Germinal center (tissue), 1 donor: ENCODE measurements at regions not wholly inside any gene's neighbourhood (a gene's known extent, or its start where the extent isn't known, plus 50 kb on each side); places are given as distances from the start of the nearest gene placed in this dataset.
"Not testable (repeated sequence)": the region's sequence is repeated elsewhere in the genome, so short reads cannot be mapped to it uniquely, and the experiment has no call there.

Experiments used
- DNase-seq: peaks from one replicate; pipeline ENCODE4 v3.0.0; 2012; ENCODE audit warnings: mixed read lengths, low spot score

DNA sequence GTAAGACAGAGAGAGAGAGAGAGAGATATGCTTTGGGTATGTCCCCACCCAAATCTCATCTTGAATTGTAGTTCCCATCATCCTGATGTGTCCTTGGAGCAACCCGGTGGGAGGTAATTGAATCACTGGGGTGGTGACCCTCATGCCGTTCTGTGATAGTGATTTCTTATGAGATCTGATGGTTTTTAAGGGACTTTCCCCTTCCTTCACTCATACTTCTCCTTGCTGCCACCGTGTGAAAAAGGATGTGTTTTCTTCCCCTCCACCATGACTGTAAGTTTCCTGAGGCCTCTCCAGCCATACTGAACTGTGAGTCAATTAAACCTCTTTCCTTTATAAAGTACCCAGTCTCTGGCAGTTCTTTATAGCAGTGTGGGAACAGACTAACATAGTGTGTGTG is 60.3 kb downstream of the EOMES start:
- DNase-seq, result no peak

DNA sequence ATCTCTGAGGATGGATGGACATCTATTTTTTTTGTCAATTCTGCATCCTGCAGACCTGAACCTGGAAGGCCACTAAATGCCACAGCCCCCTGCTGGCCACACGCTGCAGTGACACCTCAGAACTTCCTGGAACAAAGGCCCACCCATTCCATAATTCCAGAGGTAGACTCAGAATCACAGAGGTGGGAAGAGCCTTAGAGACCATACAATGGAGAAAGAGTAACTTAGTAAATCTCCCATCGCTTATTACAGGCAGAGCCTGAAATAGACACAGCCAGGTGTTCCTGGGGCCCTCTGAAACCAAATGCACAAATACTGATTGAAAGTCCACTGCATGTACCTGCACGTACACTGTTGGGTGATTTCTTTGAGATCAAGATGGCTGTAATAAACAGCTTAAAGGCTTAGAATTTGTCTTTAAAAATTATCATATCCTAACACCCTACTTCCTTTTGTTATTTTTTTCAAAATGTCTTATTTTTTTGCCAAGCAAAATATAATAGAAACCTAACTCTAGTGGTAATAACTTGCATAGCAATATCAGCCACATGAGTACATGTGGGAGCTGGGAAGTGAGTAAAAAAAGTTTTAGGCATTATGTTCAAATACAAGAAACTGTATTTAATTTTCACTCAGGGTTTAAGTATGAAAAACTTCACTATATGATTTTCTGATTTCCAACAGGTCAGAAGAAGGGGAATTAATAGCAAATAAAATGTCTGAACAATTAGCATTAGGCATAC is 62.7 kb downstream of the EOMES start:
- DNase-seq, result peak; percentile 68

DNA sequence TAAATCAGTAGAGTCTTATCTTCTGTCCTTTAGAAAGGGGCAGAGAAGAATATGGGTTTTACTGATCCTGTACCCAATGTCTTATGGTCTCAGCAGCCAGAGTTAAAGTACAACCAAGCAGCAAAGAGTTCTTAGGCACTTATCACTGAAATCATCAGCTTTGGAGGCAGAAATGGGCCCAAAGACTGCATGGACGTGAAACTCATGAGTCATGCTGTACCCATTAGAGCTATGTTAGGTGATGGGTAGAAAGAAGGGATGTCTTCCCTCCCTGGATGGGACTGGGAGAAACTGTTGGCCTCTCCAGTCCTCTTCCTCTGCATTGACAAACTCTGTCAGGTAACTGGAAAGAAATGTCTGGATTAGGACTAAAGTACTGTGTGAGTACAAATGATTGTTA is 63.4 kb downstream of the EOMES start:
- no peak for DNase-seq

DNA sequence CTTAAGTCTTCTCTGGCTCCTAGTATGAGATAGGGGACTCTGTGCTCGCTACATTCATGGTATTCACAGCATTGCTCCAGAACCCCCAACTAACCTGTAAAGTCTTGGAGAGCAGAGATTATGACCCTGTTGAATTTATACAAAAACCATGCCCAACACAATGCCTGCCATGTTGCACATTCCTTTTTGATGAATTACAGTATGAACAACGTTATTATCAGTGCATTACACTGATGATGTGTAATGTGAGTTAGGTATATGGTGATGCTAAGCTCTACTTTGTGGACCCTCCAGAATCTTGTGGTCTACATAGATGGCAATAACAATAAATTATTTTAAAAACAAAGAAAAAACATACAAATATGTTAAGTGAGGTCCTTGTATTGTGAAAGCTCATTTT is 64.3 kb downstream of the EOMES start:
- no peak for DNase-seq

DNA sequence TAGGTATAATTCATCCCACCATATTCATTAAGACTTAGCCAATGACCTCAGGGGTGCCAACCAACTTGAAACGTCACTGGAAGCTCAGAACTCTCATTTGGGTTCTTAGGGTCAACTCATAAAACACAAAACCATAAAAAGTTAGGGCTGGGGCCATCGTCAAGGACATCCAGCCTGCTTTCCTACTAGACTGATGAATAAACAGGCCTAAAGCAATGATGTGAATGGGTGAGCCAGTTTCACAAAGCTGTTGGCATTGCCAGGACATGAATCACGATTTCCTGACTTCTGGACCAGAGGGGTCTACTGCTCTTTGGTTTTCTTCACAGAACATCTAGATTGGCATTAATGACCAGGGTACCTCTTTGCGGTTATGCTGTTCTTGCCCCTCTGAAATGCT is 64.7 kb downstream of the EOMES start:
- DNase-seq, result no peak

DNA sequence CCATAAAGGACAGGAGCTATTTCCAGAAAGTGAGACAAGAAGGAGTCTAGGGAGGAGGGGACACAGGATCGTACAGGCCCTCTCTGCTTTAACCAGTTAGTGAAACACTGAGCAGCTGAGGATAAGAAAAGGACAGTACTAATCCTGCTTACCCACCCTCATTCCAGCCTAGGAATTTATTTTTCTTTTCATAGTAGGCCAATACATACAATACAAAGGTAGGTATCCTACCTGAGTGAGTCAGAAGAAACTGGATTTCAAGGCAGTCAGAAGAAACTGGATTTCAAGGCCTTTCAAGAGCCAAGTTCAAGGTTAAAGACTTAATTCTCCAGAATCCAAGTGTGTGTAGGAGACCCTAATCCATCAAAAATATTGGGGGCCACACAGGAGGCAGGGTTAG is 65.3 kb downstream of the EOMES start:
- no peak for DNase-seq

DNA sequence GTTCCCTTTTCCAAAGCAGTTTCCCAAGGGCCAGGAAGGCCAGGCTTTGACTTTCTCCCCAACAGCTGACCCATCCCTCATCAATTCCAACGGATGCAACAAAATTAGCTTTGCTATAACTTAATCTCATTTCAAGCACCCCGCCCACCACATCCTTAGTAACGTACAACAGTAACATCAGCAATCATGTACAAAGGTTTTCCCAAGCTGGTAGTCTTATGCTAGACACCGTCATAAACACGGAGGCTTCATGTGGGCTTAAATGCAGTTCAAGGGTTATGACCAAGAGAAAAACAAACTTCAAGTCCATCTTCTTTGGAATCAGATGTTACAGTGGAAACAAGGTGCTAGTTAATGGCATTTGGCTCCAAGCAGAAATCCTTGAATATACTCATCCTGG is 66.6 kb downstream of the EOMES start:
- DNase-seq, result no peak

DNA sequence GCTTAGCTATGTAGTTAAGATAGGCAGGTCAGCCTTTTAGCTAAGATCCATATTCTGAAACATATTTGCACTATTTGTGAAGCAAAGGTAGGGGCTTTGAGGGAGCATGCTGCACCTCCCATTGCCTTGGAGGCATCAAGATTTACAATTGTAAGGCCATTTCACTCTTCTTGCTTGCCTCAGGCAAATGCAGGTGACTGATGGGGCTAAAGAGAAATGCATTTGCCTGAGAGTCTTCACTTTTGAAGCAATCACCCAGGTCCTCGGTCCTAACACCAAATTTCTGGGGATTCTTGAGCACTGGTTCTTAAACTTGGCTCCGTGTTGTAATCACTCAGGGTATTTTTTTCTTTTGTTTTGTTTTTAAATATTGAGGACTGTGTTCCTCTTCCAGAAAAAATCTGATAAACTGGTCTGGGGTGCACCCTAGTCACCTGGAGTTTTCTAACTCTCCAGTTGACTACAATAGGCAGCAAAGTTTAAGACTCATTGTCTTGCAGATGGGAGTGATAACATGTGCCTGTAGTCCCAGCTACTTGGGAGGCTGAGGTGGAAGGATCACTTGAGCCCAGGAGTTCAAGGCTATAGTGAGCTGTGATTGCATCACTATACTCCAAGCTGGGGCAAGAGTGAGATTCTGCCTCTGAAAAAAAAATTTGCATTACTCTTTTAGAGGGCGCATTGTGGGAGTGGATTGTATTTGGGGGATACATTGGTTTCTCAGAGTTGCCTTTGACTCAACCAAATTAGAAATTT is 68.1 kb downstream of the EOMES start:
- DNase-seq, result no peak

DNA sequence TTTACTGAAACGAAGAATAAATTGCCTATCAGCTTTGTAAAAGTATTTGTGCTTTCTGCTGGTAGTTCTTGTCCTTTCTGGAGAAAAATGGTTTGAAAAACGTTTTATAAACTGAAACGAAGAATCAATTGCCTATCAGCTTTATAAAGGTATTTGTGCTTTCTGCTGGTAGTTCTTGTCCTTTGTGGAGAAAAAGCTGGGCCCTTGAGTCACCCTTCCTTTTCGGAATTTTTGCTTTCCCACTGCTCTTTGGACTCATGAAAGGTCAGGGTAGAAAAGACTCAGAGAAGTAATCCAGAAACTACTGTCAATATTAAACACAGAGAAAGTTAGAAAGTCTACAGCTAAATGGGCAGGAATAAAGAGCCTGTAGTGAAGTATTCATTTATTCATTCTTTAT is 72.8 kb downstream of the EOMES start:
- DNase-seq, result no peak

DNA sequence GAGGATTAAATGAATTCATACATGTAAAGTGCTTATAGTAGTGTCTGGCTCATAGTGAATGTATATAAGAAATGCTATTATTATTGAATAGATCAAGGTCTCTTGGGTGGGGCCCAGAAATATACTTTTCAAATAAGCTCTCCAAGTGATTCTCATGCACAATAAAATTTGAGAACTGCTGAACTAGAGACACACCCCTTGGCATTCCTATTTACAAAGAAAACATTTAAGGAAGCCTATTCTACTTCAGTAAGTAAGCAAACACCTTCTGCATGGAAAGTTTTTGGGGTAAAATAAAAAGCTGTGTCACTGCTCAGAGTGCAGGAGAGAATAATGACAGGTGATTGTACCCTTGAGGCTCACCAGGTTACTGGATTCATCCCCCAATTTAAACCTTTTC is 75.2 kb downstream of the EOMES start:
- no peak for DNase-seq

DNA sequence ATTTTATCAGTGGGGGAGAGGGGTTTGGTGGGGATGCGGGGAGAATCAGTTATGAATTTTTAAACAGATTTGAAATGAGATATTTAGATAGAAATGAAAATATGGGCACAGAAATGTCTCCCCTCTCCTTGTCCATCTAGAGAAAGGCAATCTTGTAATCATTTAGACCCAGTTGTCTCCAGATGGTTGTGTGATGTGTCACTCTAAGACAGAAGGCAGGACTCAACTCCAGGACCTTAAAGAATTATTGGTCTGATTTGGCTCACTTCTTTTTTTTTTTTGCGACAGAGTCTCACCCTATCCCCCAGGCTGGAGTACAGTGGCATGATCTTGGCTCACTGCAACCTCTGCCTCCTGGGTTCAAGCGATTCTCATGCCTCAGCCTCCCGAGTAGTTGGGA is 77.2 kb downstream of the EOMES start:
- DNase-seq, result no peak

DNA sequence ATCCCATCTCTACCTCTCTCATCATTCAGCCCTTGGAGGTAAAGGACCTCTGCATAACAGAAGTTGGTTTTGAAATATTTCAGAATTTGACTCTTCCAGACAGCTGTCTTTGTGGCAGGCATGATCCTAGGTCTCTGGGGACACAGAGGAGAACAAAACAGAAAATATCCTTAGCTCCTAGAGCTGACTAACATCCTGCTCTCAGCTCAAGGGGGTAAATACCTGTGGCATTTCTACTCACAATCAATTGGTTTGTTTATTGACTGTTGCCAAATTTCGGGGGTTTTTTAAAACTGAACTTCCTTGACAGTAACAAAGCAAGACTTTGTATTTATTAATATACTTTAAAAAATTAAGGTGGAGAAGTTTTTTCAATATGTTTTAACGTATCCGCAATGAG is 78.8 kb downstream of the EOMES start:
- no peak for DNase-seq

DNA sequence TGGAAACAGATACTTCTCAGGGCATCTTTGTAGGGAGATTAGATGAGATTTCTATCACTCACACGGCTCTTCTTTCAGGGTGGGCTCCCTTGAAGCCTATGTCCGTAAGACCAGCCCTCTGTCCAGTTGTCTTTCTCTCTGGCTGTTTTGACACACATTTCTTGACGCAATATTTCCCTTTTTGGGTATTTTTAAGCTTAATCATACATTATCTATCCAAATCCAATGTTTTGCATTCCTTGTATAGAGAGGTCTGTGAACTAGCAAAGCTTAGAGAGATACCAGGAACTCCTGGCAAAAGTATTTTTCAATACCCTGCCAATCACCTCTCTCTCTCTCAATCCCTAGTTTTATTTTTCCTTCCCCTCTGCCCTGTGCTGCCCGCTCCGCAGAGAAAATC is 79.3 kb downstream of the EOMES start:
- DNase-seq, result no peak

DNA sequence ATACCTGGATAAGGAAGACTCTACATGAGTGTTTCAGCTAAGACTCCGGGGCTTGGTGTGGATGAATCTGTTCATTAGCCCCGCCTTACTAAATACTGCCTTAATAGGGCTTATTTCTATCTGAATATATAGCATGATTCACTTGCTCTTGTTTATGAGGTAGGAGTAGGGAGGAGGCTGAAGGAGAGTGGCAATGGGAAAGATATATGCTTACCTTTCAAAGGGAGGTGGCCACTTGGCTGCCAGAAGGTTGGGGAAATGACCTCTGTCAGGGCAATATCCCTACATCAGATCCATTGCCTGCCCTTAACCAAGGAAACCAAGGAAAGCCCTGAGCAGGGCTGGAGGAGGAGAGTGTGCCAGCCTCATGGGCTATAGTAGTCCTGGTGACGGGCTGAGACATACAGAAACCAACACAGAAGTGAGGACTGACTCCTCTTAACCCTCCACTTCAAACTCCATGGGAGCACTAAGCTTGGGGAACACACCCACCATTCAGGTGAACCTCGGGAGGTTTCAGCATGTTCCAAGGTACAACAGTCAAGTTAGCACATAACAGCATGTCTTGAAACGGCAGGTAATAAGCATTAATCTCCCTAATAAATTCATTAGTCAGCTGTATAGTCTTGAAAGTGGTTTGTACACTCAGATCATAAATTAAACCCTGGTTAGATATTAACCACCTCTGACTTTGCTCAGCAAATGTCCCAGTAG is 80.1 kb downstream of the EOMES start:
- DNase-seq, result no peak

DNA sequence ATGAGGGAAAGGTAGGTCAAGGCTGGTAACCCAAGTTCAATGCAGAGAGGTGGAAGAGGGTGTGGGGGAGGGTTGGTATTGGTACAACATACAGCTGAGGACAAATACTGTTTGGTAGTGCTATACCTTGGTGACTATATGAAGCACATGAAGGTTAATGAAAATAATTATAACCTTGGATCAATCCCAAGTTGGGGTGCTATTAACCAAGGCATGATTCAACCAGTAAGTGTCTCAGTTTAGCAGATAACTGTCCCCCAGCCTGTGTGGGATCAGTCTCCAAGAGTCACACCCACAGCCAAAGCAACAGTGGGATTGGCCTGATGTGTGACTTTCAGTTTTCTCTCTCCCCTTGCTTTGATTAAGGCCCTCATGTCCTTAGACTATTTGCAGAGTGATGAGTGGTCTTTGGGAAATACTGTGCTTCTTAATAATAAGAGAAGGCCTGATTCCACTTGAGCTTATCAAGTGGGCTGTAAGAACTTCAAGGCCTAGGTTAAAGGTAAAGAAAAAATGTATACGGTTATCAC is 80.8 kb downstream of the EOMES start:
- DNase-seq, result no peak

DNA sequence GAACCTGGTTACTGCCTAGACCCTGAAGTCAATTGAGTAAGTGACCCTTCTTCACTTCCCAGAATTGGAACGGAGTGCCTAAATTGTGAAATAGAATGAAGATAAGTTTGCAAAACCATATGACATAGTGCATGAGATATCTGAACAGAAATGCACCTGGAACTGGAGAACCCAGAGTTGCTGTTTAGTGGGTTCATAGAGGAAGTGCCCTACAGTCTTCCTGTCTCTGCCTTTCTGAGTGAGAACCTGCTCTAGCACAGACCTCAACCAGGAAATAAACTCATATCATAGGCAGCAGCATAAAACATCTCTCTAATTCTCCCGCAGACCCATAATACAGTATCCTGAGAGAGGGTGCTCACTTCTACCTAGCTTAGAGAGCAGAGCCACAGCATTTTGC is 82.9 kb downstream of the EOMES start:
- DNase-seq, result peak; percentile 23

DNA sequence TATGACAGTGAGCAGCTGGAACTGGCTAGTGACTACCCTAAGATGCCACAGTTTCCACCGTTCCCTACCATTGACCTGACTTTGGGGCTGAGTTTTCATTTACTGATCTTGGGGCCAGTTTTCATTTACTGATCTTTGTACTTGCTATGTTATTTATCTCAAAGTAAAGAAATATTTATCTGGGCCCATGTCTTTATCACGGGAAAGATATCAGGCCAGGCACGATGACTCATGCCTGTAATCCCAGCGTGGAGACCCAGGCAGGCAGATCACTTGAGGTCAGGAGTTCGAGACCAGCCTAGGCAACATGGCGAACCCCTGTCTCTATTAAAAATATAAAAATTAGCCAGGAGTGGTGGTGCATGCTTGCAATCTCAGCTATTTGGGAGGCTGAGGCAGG is 83.5 kb downstream of the EOMES start:
- no peak for DNase-seq

DNA sequence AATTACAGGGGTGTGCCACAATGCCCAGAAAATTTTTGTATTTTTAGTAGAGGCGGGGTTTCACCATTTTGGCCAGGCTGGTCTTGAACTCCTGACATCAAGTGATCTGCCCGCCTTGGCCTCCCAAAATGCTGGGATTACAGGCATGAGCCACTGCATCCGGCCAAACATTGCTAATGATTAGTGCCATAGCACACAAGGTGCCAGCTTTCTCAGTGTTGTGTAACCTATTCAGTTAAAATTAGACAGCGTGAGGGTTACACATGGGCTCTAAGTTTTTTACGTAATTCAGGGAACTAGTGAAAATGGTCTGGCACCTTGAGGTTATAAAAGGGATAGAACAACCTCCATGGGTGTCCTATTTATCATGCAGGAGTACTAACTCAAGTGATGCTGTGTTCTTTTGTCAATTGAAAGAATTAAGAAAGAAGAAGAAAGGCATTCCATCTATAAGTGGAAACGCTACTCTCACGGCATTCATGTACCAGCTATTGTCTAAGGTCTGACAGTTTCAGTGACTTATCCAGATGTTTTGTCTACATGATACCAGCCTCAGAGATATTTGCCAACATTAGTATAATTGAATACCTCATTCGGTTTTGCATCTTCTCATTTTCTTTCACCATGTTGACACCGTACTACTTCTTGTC is 84.7 kb downstream of the EOMES start:
- DNase-seq, result no peak

DNA sequence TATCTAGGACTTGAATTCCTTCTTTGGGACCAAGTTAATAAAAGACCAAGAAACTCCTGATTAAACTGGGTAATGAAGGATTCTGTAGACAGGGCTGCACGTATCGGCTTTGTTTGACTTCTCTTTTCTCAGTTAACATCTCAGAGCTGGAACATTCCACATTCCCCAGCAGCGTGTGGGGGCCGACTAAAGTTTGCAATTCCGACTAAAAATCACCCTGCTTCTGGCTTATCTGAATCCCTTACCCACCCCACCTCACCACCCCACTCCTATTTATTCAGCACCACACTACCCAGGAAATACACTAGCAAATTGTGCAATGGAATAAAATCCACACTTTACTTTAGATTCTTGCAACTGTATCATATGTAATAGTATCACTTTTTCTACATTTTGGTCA is 87.1 kb downstream of the EOMES start:
- DNase-seq, result not testable (repeated sequence)

DNA sequence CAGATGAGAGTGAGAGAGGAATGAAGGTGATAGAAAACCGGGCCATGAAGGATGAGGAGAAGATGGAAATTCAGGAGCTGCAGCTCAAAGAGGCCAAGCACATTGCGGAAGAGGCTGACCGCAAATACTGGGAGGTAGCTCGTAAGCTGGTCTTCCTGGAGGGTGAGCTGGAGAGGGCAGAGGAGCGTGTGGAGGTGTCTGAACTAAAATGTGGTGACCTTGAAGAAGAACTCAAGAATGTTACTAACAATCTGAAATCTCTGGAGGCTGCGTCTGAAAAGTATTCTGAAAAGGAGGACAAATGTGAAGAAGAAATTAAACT is 88.9 kb downstream of the EOMES start:
- no peak for DNase-seq

DNA sequence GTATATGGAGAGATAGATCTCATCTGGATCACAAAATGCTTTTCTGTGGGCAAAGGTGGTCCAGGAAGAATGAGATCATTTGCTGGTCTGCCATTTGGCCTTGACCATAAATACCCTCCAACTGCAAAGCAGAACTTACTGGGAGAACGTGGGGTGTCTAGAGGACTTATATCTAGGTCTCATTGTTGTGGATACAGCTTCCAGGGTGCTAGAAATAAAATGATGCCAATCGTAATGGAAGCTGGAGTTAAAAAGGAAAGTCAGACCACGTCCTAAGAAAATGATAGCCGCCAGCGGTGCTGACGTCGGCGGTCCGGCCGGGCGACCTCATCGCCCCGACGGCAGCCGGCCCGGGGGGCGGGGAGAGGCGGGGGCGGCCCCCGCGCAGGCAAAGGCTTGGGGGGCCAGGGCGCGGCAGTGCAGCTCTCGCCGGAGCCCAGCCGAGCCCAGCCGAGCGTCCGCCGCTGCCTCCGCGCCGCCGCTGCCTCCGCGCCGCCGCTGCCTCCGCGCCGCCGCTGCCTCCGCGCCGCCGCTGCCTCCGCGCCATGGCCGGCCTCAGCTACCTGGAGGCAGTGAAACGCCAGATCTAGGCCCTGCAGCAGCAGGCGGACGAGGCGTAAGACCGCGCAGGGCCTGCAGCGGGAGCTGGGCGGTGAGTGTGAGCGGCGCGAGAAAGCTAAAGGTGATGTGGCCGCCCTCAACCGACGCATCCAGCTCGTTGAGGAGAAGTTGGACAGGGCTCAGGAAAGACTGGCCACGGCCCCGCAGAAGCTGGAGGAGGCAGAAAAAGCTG is 89.5 kb downstream of the EOMES start:
- DNase-seq, result peak; percentile 66

DNA sequence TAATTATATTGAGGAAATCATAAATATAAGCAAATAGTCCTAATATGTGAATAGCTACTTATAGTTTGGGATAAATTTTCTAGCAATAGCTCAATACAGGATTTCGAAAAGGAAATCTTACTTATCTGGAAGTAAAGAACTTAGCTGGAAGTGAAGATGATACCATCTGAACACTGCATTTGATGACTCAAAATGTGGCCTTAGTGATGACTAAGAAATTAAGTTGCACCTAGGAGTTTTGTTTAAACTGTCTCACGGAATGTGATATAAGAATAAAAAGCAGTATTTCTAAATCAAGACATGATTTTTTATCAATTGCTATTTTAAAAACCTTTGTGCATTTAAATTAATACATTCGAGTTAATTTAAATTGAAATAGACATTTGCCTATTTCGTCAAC is 91.2 kb downstream of the EOMES start:
- no peak for DNase-seq
